ENCODE measurements at regions not wholly inside any gene's neighbourhood (a gene's known extent, or its start where the extent isn't known, plus 50 kb on each side); places are given as distances from the start of the nearest gene placed in this dataset.

GRCh38 chr6:77339926-77340325 lies 123.4 kb downstream of the HTR1B start:
- TF ChIP-seq, protein P1, sequence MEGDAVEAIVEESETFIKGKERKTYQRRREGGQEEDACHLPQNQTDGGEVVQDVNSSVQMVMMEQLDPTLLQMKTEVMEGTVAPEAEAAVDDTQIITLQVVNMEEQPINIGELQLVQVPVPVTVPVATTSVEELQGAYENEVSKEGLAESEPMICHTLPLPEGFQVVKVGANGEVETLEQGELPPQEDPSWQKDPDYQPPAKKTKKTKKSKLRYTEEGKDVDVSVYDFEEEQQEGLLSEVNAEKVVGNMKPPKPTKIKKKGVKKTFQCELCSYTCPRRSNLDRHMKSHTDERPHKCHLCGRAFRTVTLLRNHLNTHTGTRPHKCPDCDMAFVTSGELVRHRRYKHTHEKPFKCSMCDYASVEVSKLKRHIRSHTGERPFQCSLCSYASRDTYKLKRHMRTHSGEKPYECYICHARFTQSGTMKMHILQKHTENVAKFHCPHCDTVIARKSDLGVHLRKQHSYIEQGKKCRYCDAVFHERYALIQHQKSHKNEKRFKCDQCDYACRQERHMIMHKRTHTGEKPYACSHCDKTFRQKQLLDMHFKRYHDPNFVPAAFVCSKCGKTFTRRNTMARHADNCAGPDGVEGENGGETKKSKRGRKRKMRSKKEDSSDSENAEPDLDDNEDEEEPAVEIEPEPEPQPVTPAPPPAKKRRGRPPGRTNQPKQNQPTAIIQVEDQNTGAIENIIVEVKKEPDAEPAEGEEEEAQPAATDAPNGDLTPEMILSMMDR (IDR thresholded peaks at IDR 0.05) = no peak
- TF ChIP-seq POLR2A (IDR thresholded peaks at IDR 0.05) (no peak), EP300 (IDR thresholded peaks at IDR 0.05) (no peak)
